Skin of body (tissue), 1 donor: ENCODE measurements at regions not wholly inside any gene's neighbourhood (a gene's known extent, or its start where the extent isn't known, plus 50 kb on each side); places are given as distances from the start of the nearest gene placed in this dataset.

Experiments
- DNase-seq: peaks from one replicate; lab custom pipeline; 2025; lab: John Stamatoyannopoulos, UW

- DNase-seq = no peak
Observed at GRCh38 chr2:103268841-103269498, 507.1 kb downstream of the TMEM182 start.

DNA sequence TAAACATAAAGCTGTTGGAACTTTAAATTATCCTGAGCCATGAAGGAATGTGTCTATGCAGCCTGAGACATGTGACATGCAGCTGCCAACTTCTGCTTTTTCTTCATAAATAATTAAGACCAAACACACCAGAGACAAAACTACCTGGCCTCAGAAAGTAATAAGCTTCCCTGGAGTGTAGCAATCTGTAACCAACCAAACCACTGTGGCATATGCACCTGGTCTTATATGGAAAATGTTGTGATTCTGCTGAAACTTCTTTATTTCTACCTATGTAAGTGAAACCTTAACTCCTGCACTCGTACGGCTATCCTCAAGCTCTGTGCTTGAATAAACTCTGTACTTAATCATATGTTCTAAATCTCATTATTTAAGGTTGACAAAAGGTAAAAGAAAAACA lies 515.0 kb downstream of the TMEM182 start:
- DNase-seq = no peak

- DNase-seq = no peak
Observed at GRCh38 chr2:103284750-103285149, 522.9 kb downstream of the TMEM182 start.

GRCh38 chr2:103285354-103285753 lies 523.5 kb downstream of the TMEM182 start:
- no peak for DNase-seq

- no peak for DNase-seq
Observed at GRCh38 chr2:103287746-103288145, 525.9 kb downstream of the TMEM182 start.

DNA sequence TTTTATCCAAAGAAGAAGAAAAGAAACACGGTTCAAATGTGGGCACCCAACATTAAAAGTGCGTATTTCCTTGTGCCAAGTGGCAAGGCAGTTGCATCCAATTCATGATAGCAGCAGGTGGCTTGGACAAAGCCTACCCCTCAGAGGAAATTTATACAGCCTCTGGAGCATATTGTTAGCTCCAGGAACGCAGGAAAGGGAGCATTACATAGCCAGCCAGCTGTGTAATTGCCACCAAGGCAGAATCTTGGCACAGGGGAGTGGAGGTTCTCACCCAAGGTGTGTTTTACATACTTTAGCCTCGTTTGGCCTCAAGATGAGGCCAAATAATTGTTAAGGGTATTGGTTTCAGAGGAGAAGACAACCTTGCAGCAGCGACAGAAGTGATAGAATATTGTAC lies 526.9 kb downstream of the TMEM182 start:
- DNase-seq = no peak

- no peak for DNase-seq
Observed at GRCh38 chr2:103289105-103289725, 527.4 kb downstream of the TMEM182 start.

GRCh38 chr2:103292573-103292972 lies 530.7 kb downstream of the TMEM182 start:
- DNase-seq = no peak

DNA sequence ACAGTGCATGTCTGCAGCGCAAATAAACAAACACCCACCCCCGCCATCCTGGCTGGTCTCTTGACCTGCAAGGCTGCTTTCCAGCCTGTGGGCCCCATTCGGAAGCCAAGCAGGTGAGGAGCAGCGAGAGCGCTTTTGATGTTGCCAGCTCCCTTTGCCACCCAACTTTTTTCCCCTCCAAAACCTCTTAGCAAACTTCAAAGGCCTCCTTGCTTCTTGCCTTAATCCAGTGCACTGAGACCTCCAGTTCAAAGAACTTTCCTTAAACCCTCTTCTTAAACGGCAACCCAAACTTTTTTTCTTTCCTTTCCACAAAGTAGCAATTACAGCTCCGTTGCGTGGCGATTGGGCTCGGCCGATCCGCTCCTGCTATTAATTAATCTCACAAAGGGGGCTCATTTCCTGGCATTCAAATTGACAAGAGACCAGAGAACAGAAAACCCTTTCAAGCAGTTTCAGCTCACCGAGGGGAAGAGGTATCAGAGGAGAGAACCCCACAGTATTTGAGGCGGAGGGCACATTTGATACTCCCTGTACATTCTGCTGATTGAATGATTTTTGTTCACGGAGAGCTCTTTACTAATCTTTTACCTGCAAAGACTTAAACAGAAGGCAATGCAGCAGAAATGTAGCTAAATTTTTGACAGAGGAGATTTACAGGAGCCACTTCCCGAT lies 531.4 kb downstream of the TMEM182 start:
- DNase-seq = no peak

DNA sequence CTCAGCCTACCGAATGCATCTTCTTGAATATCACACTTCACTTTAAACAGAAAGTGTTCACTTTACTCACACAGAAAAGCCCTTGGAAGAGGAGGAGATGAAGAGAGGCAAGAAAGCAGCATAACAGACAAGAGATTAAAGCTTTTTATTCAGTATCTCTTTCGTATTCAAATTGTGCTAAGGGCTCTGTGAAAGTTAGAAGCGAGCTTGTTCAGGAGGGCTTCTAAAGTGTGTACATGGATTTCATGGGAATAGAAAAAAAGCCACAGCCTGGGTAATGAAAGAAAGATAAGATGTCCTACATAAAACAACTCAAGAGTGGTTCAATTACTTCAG lies 531.9 kb downstream of the TMEM182 start:
- DNase-seq = no peak

DNA sequence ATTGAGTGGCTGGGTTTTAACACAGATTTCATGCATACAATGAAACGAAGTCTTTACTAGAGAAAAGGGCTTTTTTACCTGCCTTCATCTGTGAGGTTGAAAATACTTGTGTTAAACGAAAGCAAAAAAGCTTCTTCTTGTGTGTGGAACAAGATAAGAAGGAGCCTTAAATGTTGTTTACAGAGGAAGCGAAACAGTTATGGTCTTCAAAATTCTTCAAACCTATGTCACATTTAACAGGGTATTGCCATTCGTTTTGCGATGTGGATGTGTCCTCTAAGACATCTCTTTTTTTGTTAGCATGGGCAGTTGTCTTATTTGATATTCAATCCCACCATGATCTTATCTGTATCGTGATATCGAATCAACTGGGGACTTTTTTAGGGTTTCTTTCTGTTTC lies 532.6 kb downstream of the TMEM182 start:
- DNase-seq = no peak

DNA sequence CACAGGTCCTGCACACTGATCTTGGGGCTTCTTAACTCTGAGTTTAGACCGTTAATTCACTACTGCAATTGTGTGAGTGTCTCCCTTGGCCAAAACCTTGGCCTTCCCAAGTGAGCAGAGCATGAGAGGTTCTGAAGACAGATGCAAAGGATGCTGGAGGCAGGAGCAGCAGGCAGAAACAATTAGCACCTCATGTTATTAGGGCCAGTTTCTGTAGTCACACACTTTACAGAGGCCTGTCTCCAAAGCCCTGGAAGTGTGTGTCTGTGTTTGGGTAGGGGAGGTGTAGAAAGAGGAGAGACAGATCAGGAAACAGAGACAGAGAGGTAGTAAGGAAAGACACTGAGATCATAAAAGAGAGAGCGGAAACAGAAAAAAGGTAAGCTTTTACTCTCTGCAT lies 533.8 kb downstream of the TMEM182 start:
- no peak for DNase-seq

DNA sequence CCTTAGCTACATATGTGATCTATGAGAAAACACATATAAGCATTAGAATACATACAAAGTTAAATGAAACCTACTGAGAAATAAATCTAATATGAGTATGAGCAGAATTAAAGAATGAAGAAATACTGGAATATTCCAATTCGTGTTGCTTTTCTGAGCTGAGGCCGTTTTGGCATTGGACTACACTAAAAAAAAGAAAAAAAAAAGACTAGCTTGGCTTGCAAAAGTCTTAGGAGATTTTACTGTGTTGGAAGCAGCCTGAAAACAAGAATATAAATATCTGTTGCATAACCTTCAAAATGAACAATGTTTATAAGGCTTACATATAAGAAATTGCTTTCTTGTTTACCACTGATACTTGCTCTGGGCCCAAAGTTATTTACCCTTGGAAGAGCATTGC lies 562.8 kb downstream of the TMEM182 start:
- DNase-seq = no peak

DNA sequence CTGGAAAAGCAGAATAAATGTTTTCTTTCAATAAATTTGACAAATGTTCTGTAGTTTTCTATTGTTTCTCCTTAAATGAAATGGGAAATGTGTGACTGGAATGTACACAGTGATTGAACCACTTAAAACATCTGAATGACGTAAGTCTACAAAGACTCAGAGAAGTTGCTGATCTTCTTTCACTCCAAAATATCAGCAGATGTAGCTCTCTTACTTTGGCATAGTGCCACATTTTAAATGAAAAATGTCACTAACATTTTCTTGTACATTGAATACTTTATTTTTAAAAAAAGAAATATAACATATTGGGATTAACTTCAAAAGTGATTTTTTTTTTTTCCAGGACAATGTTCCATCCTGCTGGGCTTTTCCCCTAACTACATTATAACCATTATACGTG lies 565.6 kb downstream of the TMEM182 start:
- no peak for DNase-seq

GRCh38 chr2:103327966-103328365 lies 566.1 kb downstream of the TMEM182 start:
- peak; percentile 65 for DNase-seq

- no peak for DNase-seq
Observed at GRCh38 chr2:103335403-103335802, 573.6 kb downstream of the TMEM182 start.

- no peak for DNase-seq
Observed at GRCh38 chr2:103338819-103339218, 577.0 kb downstream of the TMEM182 start.

GRCh38 chr2:103346780-103347179 lies 584.9 kb downstream of the TMEM182 start:
- no peak for DNase-seq

DNA sequence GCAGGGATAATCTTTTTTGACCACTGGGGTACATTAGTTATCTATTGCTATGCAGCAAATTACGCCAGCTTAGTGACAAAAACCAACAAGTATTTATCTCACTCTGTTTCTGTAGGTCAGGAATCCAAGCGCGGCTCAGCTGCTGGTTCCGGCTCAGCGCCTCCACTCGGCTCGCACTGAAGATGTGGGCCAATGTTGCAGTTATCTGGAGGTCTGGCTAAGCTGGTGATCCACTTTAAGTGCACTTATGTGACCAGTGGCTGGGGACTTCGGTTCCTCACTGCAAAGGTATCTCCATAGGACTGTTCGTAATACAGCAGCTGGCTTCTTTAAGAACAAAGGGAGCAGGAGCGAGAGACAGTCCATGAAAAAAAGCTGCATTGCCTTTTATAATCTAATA lies 591.9 kb downstream of the TMEM182 start:
- DNase-seq = no peak

GRCh38 chr2:103355287-103355686 lies 593.5 kb downstream of the TMEM182 start:
- no peak for DNase-seq

DNA sequence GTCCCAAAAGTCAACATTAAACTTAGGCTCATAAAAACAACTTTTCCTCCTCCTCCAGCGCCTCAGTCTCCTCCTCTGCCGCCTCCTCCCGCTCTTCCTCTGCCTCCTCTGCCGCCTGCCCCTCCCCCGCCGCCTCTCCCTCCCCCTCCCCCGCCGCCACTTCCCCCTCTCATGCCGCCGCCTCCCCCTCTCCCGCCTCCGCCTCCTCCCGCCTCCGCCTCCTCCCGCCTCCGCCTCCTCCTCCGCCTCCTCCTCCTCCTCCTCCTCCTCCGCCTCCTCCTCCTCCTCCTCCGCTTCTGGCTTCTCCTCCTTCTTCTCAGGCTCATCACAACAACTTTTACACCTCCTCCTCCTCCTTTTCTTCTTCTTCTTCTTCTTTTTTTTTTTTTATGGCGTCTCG lies 599.9 kb downstream of the TMEM182 start:
- no peak for DNase-seq

DNA sequence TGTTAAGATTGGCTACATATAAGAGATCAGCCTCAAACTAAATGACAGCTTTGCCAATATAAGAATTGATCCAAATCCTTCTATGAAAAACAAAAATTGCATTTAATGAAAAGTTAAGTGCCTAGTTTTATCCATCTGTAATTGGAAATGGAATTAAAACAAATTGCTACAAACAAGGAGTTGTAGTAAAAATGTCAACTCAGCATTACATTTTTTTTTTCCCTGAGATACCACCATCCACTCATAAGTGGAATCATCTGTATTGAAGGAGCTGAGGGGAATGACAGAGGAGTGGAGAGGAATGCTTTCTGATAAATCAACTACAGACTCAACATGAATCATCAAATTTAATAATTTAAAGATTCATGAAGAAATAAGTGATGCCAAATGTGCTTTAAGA lies 601.8 kb downstream of the TMEM182 start:
- no peak for DNase-seq

DNA sequence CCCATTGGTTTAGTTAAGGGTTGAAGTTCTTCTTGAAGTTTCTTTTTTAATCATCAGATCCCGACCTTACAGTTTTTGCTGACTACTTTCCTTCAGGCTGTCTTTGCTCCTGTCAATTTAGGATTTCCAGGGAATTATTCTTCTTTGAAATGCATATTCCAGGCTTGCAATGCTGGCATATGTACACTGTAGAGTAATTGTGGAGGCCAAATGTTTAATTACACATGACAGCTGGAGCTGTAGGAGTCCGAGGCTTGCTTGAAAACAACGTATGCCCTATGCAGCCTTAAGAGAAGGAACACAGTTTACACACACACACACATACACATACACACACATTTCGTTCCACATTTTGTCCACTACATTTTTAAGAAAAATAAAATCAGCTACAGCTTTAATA lies 602.3 kb downstream of the TMEM182 start:
- DNase-seq = no peak
